Loucy (cell line): ENCODE measurements at regions not wholly inside any gene's neighbourhood (a gene's known extent, or its start where the extent isn't known, plus 50 kb on each side); places are given as distances from the start of the nearest gene placed in this dataset.
"Not testable (repeated sequence)": the region's sequence is repeated elsewhere in the genome, so short reads cannot be mapped to it uniquely, and the experiment has no call there.

Source experiments
- H2AFZ ChIP-seq: fragments of 200-600 bp; sonication (generic); 2 replicates; pipeline ENCODE4 v1.6.0; 2016; ENCODE audit warnings: antibody characterized with exemption, mild to moderate bottlenecking, low read length, moderate library complexity
- H3F3A ChIP-seq: fragments of 200-600 bp; 2 replicates; pipeline ENCODE4 v1.6.0; 2016; ENCODE audit warnings: antibody characterized with exemption, low read depth, mild to moderate bottlenecking
- H3K27me3 ChIP-seq: fragments of 200-600 bp; sonication (generic); 2 replicates; pipeline ENCODE4 v1.6.1; 2014; ENCODE audit warnings: low read length, mild to moderate bottlenecking; ENCODE audit not compliant: insufficient read depth, poor library complexity, severe bottlenecking
- H3K36me3 ChIP-seq: fragments of 200-600 bp; sonication (generic); 2 replicates; pipeline ENCODE4 v1.6.1; 2016; ENCODE audit warnings: low read length; ENCODE audit not compliant: insufficient read depth
- H3K4me1 ChIP-seq: fragments of 200-600 bp; sonication (generic); 2 replicates; pipeline ENCODE4 v1.5.1; 2014; ENCODE audit warnings: low read length, mild to moderate bottlenecking; ENCODE audit not compliant: insufficient read depth, poor library complexity, severe bottlenecking
- H3K4me2 ChIP-seq: fragments of 200-600 bp; sonication (generic); 2 replicates; pipeline ENCODE4 v1.6.0; 2014; ENCODE audit warnings: antibody characterized with exemption, low read length, low read depth, mild to moderate bottlenecking; ENCODE audit not compliant: poor library complexity, severe bottlenecking
- H3K4me3 ChIP-seq: fragments of 200-600 bp; sonication (generic); 2 replicates; pipeline ENCODE4 v1.5.1; 2014; ENCODE audit warnings: low read length, mild to moderate bottlenecking, mixed read lengths; ENCODE audit not compliant: poor library complexity, severe bottlenecking
- H3K79me2 ChIP-seq: fragments of 200-600 bp; sonication (generic); 2 replicates; pipeline ENCODE4 v1.6.1; 2014; ENCODE audit warnings: low read length; ENCODE audit not compliant: insufficient read depth
- H3K9ac ChIP-seq: fragments of 200-600 bp; sonication (generic); 2 replicates; pipeline ENCODE4 v1.6.0; 2014; ENCODE audit warnings: mild to moderate bottlenecking, low read depth, low read length, moderate library complexity; ENCODE audit not compliant: poor library complexity, severe bottlenecking
- H3K9me2 ChIP-seq: fragments of 200-600 bp; sonication (generic); replicated peaks from 2 replicates; pipeline ENCODE4 v1.6.1; 2016; ENCODE audit warnings: low read depth, low read length, mixed read lengths
- H3K9me3 ChIP-seq: fragments of 200-600 bp; sonication (generic); 2 replicates; pipeline ENCODE4 v1.6.1; 2014; ENCODE audit warnings: mild to moderate bottlenecking, antibody characterized with exemption, low read length, low read depth; ENCODE audit not compliant: insufficient read depth
- H4K20me1 ChIP-seq: fragments of 200-600 bp; sonication (generic); 2 replicates; pipeline ENCODE4 v1.6.0; 2014; ENCODE audit warnings: antibody characterized with exemption, low read length, mild to moderate bottlenecking; ENCODE audit not compliant: insufficient read depth, poor library complexity, severe bottlenecking
- CTCF ChIP-seq: fragments of 200-600 bp; sonication (generic); conservative IDR thresholded peaks from 2 replicates; pipeline ENCODE4 v1.5.1; 2014; ENCODE audit warnings: mild to moderate bottlenecking, antibody characterized with exemption, low read length
- EZH2phosphoT487 ChIP-seq: fragments of 200-600 bp; IDR thresholded peaks from 2 replicates; pipeline ENCODE4 v1.6.1; 2018; ENCODE audit warnings: antibody characterized with exemption, mild to moderate bottlenecking, moderate library complexity, borderline replicate concordance

DNA sequence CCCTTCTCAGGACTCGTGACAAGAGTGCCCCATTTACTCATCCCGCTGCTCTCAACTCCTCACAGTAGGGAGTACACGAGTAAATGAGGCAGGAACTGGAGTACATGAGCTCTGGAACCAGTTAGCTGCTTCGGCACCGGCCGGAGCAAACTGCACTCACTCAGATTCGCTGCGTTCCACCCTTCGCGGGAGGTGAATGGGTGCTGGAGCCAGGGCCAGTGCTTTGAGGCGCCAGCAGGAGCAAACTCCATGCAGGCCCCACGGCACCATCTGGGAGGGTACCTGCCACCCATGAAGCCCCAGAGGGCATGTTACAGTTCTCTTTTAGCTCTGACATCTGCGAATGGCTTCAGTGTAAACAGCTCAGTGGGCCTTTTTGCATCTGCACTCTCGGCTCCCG, 315.5 kb upstream of the GK2 start:
- Histone ChIP-seq H3K4me3 (no peak overlapping the region), H3K79me2 (no peaks in the 10 kb centered on the region), H3K9me3 (no peaks in the 10 kb centered on the region), H2AFZ (no peak overlapping the region), H3K4me1 (no peaks in the 10 kb centered on the region), H4K20me1 (no peaks in the 10 kb centered on the region), H3K9ac (no peak overlapping the region), H3K27me3 (no peaks in the 10 kb centered on the region), H3K9me2 (no peaks in the 10 kb centered on the region), H3K36me3 (no peaks in the 10 kb centered on the region), H3F3A (no peaks in the 10 kb centered on the region), H3K4me2 (no peak overlapping the region)
- no peak for TF ChIP-seq CTCF
- no peak for TF ChIP-seq EZH2phosphoT487

DNA sequence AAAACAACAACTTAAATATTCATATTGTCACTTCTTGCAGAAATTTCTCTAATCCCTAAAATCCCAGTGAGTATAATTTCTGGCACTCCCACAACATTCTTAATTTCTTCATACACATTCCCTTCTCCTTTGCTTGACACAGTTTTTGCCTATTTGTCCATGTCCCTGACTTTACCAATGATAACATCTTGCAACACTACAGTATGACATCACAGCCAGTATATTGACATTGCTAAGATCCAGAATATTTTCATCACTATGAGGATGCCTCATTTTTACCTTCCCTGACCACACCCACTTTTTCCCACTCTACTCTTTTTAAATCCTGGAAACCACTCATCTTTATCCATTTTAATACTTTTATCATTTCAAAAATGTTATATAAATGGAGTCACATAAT, 292.3 kb upstream of the GK2 start:
- no peak overlapping the region for H3K4me2 ChIP-seq
- H3K36me3 ChIP-seq, result no peaks in the 10 kb centered on the region
- H3K4me3 ChIP-seq, result no peak overlapping the region

GRCh38 chr4:79697444-79697843, 289.4 kb upstream of the GK2 start:
- H3K4me1 ChIP-seq, result no peaks in the 10 kb centered on the region
- no peak overlapping the region for H3K4me3 ChIP-seq
- no peak overlapping the region for H3K9ac ChIP-seq
- no peaks in the 10 kb centered on the region for H3K36me3 ChIP-seq
- no peak for TF ChIP-seq CTCF
- no peak for TF ChIP-seq EZH2phosphoT487
- H2AFZ ChIP-seq, result no peak overlapping the region
- peaks cover 20% of the 10 kb centered on the region; the same call in 1 of the 2 replicates for H3K9me3 ChIP-seq
- no peaks in the 10 kb centered on the region for H3K9me2 ChIP-seq
- H3K27me3 ChIP-seq, result no peaks in the 10 kb centered on the region
- no peaks in the 10 kb centered on the region for H3F3A ChIP-seq
- H3K79me2 ChIP-seq, result no peaks in the 10 kb centered on the region
- no peak overlapping the region for H3K4me2 ChIP-seq
- H4K20me1 ChIP-seq, result no peaks in the 10 kb centered on the region

More for the DNA sequence above, 292.3 kb upstream of the GK2 start:
- Histone ChIP-seq H3K9me3 (0 out of 2 replicates have a peak, but pooled peaks cover 2% of the 10 kb centered on the region), H3K9me2 (no peaks in the 10 kb centered on the region), H3K27me3 (no peaks in the 10 kb centered on the region), H3K79me2 (no peaks in the 10 kb centered on the region), H4K20me1 (no peaks in the 10 kb centered on the region), H3K4me1 (no peaks in the 10 kb centered on the region), H2AFZ (no peak overlapping the region), H3F3A (no peaks in the 10 kb centered on the region), H3K9ac (no peak overlapping the region)
- TF ChIP-seq EZH2phosphoT487 (no peak), CTCF (no peak)

GRCh38 chr4:79696534-79696933, 288.5 kb upstream of the GK2 start:
- H3K79me2 ChIP-seq, H4K20me1 ChIP-seq, H3K27me3 ChIP-seq, H3K4me1 ChIP-seq, H3K9ac ChIP-seq, H3K4me2 ChIP-seq, H3K9me2 ChIP-seq, H3K36me3 ChIP-seq, H3K4me3 ChIP-seq, H2AFZ ChIP-seq, H3F3A ChIP-seq: not testable (repeated sequence)
- peaks cover 20% of the 10 kb centered on the region; the same call in 1 of the 2 replicates for H3K9me3 ChIP-seq
